ENCODE measurements at regions not wholly inside any gene's neighbourhood (a gene's known extent, or its start where the extent isn't known, plus 50 kb on each side); places are given as distances from the start of the nearest gene placed in this dataset.

DNA sequence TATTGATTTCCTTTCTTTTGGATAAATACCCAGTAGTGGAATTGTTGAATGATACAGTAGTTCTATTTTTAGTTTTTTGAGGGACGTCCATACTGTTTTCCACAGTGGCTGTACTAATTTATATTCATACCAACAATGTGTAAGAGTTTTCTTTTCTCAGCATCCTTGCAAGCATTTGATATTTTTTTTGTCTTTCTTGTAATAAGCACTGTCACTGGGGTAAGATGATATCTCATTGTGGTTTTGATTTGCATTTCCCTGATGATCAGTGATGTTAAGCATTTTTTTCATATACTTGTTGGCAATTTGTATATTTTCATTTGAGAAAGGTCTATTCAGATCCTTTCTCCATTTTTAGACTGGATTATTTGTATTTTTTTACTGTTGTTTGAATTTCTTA, 308.7 kb downstream of the PTEN start:
- TF ChIP-seq, protein P1, sequence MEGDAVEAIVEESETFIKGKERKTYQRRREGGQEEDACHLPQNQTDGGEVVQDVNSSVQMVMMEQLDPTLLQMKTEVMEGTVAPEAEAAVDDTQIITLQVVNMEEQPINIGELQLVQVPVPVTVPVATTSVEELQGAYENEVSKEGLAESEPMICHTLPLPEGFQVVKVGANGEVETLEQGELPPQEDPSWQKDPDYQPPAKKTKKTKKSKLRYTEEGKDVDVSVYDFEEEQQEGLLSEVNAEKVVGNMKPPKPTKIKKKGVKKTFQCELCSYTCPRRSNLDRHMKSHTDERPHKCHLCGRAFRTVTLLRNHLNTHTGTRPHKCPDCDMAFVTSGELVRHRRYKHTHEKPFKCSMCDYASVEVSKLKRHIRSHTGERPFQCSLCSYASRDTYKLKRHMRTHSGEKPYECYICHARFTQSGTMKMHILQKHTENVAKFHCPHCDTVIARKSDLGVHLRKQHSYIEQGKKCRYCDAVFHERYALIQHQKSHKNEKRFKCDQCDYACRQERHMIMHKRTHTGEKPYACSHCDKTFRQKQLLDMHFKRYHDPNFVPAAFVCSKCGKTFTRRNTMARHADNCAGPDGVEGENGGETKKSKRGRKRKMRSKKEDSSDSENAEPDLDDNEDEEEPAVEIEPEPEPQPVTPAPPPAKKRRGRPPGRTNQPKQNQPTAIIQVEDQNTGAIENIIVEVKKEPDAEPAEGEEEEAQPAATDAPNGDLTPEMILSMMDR (IDR thresholded peaks at IDR 0.05), result no peak
- no peak for TF ChIP-seq POLR2A (IDR thresholded peaks at IDR 0.05)
- no peak for TF ChIP-seq POLR2AphosphoS5 (IDR thresholded peaks at IDR 0.05)
- TF ChIP-seq EP300 (IDR thresholded peaks at IDR 0.05), result no peak

DNA sequence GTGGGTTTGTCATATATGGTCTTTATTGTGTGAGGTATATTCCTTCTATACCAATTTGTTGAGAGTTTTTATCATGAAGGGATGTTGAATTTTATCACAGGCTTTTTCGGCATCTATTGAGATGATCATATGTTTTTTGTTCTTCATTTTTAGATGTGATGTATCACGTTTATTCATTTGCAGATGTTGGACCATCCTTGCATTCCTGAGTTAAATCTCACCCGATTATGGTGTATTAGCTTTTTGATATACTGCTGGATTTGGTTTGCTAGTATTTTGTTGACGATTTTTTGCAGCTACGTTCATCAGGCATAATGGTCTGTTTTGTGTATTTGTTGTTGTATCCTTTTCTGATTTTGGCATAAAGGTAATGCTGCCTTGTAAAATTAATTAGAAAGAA, 311.0 kb downstream of the PTEN start:
- no peak overlapping the region for H3K27ac ChIP-seq
- H3K36me3 ChIP-seq, result no peaks in the 10 kb centered on the region
- H3K27me3 ChIP-seq, result no peaks in the 10 kb centered on the region
- 96 to 98% methylated on average over 5 of the region's 5 CpGs for WGBS, 2 donors
- H3K9me3 ChIP-seq, result no peaks in the 10 kb centered on the region
- DNase-seq (no peak), ATAC-seq (ENCODE audit: low FRiP score in 2 of 2) (no peak)
- no peak overlapping the region for H3K4me3 ChIP-seq
- H3K4me1 ChIP-seq, result no peaks in the 10 kb centered on the region
- TF ChIP-seq, protein P1 (IDR thresholded peaks at IDR 0.05), result no peak
- TF ChIP-seq POLR2AphosphoS5 (IDR thresholded peaks at IDR 0.05) (no peak), POLR2A (IDR thresholded peaks at IDR 0.05) (no peak), EP300 (IDR thresholded peaks at IDR 0.05) (no peak)

More for the DNA sequence above, 308.7 kb downstream of the PTEN start:
- ATAC-seq (ENCODE audit: low FRiP score in 2 of 2) (no peak), DNase-seq (no peak)
- Histone ChIP-seq H3K27ac (no peak overlapping the region), H3K4me1 (no peaks in the 10 kb centered on the region), H3K27me3 (no peaks in the 10 kb centered on the region), H3K36me3 (no peaks in the 10 kb centered on the region), H3K9me3 (no peaks in the 10 kb centered on the region), H3K4me3 (no peak overlapping the region)
- 63 to 68% methylated on average over 1 of the region's 1 CpG for WGBS, 2 donors

DNA sequence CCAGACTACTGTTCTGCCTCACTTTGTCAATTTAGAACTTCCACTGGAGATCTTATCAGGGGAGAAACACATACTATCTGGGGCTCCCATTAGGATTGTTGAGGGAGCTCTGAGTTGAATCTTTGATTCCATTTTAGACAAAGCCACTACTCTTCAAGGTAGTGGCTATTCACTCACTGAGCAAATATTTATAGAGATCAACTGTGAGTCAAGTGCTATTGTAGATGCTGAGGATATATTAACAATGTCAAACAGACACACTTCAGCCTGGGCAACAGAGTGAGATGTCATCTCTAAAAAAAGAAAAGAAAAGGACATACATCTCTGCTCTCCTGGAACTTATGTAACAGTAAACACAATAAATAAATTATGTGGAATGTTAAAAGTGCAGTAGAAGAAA, 315.3 kb downstream of the PTEN start:
- Histone ChIP-seq H3K27me3 (no peaks in the 10 kb centered on the region), H3K36me3 (no peaks in the 10 kb centered on the region), H3K4me3 (no peak overlapping the region), H3K27ac (no peak overlapping the region), H3K4me1 (no peaks in the 10 kb centered on the region), H3K9me3 (no peaks in the 10 kb centered on the region)
- ATAC-seq (ENCODE audit: low FRiP score in 2 of 2) (no peak), DNase-seq (no peak)
- TF ChIP-seq POLR2AphosphoS5 (IDR thresholded peaks at IDR 0.05), result no peak
- TF ChIP-seq, protein P1 (IDR thresholded peaks at IDR 0.05), result no peak
- no peak for TF ChIP-seq POLR2A (IDR thresholded peaks at IDR 0.05)
- TF ChIP-seq EP300 (IDR thresholded peaks at IDR 0.05), result no peak

DNA sequence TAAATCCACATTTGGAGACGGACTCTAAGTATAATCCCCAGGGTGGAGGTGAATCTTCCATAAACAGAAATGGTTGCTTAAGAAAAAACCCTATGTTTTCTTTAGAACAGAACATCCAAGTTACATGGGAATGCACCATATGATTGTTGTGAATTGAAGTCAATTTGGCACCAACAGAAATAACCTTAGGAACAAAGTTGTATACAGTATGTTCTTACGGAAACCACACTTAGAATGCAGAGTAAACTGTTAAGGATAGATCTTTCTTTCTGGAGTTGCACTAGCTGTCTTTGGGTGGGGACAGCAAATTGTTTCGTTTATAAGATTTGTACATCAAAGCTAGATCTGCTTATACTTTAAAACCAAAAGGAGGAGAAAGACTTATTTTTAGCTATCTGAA, 316.4 kb downstream of the PTEN start:
- Histone ChIP-seq H3K4me1 (no peaks in the 10 kb centered on the region), H3K36me3 (no peaks in the 10 kb centered on the region), H3K27ac (no peak overlapping the region), H3K27me3 (no peaks in the 10 kb centered on the region), H3K4me3 (no peak overlapping the region), H3K9me3 (no peaks in the 10 kb centered on the region)
- no peak for DNase-seq
- no peak for ATAC-seq (ENCODE audit: low FRiP score in 2 of 2)
- TF ChIP-seq POLR2AphosphoS5 (IDR thresholded peaks at IDR 0.05) (no peak), EP300 (IDR thresholded peaks at IDR 0.05) (peak in 1 of 4 donors; percentile 32)
- WGBS, 2 donors, result 85 to 91% methylated on average over 3 of the region's 3 CpGs

DNA sequence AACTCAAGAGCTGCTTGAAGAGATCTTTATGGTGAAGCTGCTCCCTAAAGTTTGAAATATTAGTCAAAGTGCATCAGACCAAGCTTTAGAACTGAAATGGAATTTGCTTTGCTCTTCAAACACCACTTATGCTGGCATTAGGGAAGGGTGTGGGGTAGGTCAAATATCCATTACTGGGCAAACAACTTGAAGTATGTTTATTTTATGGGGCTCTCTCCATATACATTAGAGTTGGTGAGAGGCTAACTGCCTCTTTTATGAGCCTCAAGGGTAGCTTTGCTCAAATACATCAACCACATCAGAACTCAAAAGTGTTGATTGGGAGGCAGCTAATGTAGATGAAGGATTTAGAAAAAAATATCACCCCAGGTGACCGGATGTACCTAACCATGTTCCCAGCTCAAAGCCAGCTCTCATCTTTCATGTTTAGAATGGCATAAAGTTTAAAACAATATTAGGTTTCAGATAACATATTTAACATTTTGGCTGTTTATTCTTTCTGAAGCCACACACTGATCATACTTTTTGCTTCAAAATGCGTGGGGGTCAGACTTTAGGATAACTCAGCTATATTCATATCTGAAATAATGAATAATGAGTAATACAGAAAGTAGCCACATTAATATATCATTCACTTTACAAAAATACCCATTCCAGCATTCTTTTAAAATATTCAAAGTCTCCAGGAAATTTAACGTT, 318.6 kb downstream of the PTEN start:
- DNase-seq (no peak), ATAC-seq (ENCODE audit: low FRiP score in 2 of 2) (no peak)
- no peak for TF ChIP-seq POLR2A (IDR thresholded peaks at IDR 0.05)
- TF ChIP-seq POLR2AphosphoS5 (IDR thresholded peaks at IDR 0.05), result no peak
- no peak for TF ChIP-seq EP300 (IDR thresholded peaks at IDR 0.05)
- Histone ChIP-seq H3K36me3 (no peaks in the 10 kb centered on the region), H3K27ac (peak overlapping the region in 1 of 4 donors; percentile 20), H3K27me3 (no peaks in the 10 kb centered on the region), H3K9me3 (no peaks in the 10 kb centered on the region), H3K4me1 (peaks cover 0 to 10% (median 0%) of the 10 kb centered on the region in 4 donors), H3K4me3 (no peak overlapping the region)
- WGBS, 2 donors, result 59 to 61% methylated on average over 3 of the region's 3 CpGs

DNA sequence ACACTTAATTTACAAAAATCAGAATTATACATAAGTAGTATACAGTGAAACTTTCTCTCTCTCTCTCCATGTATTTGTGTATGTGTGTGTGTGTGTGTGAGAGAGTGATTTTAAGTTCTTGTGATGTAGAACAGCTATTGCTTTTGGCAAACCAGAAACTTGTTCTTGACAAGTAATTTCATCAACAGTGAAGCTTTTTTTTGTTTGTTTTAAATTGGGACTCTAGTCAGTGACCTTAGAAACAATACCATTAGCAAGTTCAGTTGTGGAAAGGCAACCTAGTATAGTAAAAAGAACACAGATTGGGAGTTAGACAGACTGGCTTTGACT, 319.1 kb downstream of the PTEN start:
- Histone ChIP-seq H3K4me1 (peaks cover 0 to 10% (median 0%) of the 10 kb centered on the region in 4 donors), H3K4me3 (no peak overlapping the region), H3K27ac (no peak overlapping the region), H3K27me3 (no peaks in the 10 kb centered on the region), H3K9me3 (no peaks in the 10 kb centered on the region), H3K36me3 (no peaks in the 10 kb centered on the region)
- DNase-seq, result no peak
- TF ChIP-seq, protein P1 (IDR thresholded peaks at IDR 0.05), result no peak
- TF ChIP-seq POLR2AphosphoS5 (IDR thresholded peaks at IDR 0.05) (no peak), EP300 (IDR thresholded peaks at IDR 0.05) (no peak), POLR2A (IDR thresholded peaks at IDR 0.05) (no peak)
- ATAC-seq (ENCODE audit: low FRiP score in 2 of 2), result no peak
